ENCODE measurements at regions not wholly inside any gene's neighbourhood (a gene's known extent, or its start where the extent isn't known, plus 50 kb on each side); places are given as distances from the start of the nearest gene placed in this dataset.

GRCh38 chr5:87190041-87190440 lies 77.6 kb upstream of the RASA1 start:
- H3K4me1 ChIP-seq (ENCODE audit: insufficient read depth, low read length, severe bottlenecking) = no peaks in the 10 kb centered on the region
- no peaks in the 10 kb centered on the region for H4K20me1 ChIP-seq (ENCODE audit: insufficient read depth, low read length)
- H3K4me2 ChIP-seq (ENCODE audit: low read length) = no peak overlapping the region
- no peaks in the 10 kb centered on the region for H3K9me2 ChIP-seq (ENCODE audit: low read depth, low read length)
- no peaks in the 10 kb centered on the region for H3F3A ChIP-seq (ENCODE audit: insufficient read depth, low read length)
- no peaks in the 10 kb centered on the region for H3K36me3 ChIP-seq (ENCODE audit: insufficient read depth, low read length)
- H3K9me3 ChIP-seq (ENCODE audit: low read length) = no peaks in the 10 kb centered on the region
- no peaks in the 10 kb centered on the region for H3K27me3 ChIP-seq (ENCODE audit: insufficient read depth, low read length)
- no peak overlapping the region for H3K4me3 ChIP-seq (ENCODE audit: low read depth, low read length, poor library complexity, severe bottlenecking)
- no peak overlapping the region for H3K9ac ChIP-seq (ENCODE audit: low read length)
- no peak overlapping the region for H2AFZ ChIP-seq (ENCODE audit: low read length)
- TF ChIP-seq CTCF (IDR thresholded peaks at IDR 0.05; ENCODE audit: low read length) (no peak), EZH2 (IDR thresholded peaks at IDR 0.05; ENCODE audit: borderline replicate concordance, low read length) (no peak)
- H3K27ac ChIP-seq (ENCODE audit: low read depth, low read length, poor library complexity, severe bottlenecking) = no peak overlapping the region
- no peaks in the 10 kb centered on the region for H3K79me2 ChIP-seq (ENCODE audit: insufficient read depth, low read length)

GRCh38 chr5:87190687-87191086 lies 77.0 kb upstream of the RASA1 start:
- Histone ChIP-seq H3F3A (ENCODE audit: insufficient read depth, low read length) (no peaks in the 10 kb centered on the region), H3K9me3 (ENCODE audit: low read length) (no peaks in the 10 kb centered on the region), H3K36me3 (ENCODE audit: insufficient read depth, low read length) (no peaks in the 10 kb centered on the region), H3K4me2 (ENCODE audit: low read length) (no peak overlapping the region), H2AFZ (ENCODE audit: low read length) (no peak overlapping the region), H3K79me2 (ENCODE audit: insufficient read depth, low read length) (no peaks in the 10 kb centered on the region), H3K4me1 (ENCODE audit: insufficient read depth, low read length, severe bottlenecking) (no peaks in the 10 kb centered on the region), H3K27me3 (ENCODE audit: insufficient read depth, low read length) (no peaks in the 10 kb centered on the region), H4K20me1 (ENCODE audit: insufficient read depth, low read length) (no peaks in the 10 kb centered on the region), H3K9me2 (ENCODE audit: low read depth, low read length) (no peaks in the 10 kb centered on the region), H3K9ac (ENCODE audit: low read length) (no peak overlapping the region), H3K27ac (ENCODE audit: low read depth, low read length, poor library complexity, severe bottlenecking) (no peak overlapping the region), H3K4me3 (ENCODE audit: low read depth, low read length, poor library complexity, severe bottlenecking) (no peak overlapping the region)
- TF ChIP-seq EZH2 (IDR thresholded peaks at IDR 0.05; ENCODE audit: borderline replicate concordance, low read length) (no peak), CTCF (IDR thresholded peaks at IDR 0.05; ENCODE audit: low read length) (no peak)

- Histone ChIP-seq H3K4me2 (ENCODE audit: low read length) (no peak overlapping the region), H3K79me2 (ENCODE audit: insufficient read depth, low read length) (no peaks in the 10 kb centered on the region), H3F3A (ENCODE audit: insufficient read depth, low read length) (no peaks in the 10 kb centered on the region), H3K27me3 (ENCODE audit: insufficient read depth, low read length) (no peaks in the 10 kb centered on the region), H3K27ac (ENCODE audit: low read depth, low read length, poor library complexity, severe bottlenecking) (no peak overlapping the region), H3K4me1 (ENCODE audit: insufficient read depth, low read length, severe bottlenecking) (no peaks in the 10 kb centered on the region), H4K20me1 (ENCODE audit: insufficient read depth, low read length) (no peaks in the 10 kb centered on the region), H3K9ac (ENCODE audit: low read length) (no peak overlapping the region), H3K9me2 (ENCODE audit: low read depth, low read length) (no peaks in the 10 kb centered on the region), H3K36me3 (ENCODE audit: insufficient read depth, low read length) (no peaks in the 10 kb centered on the region), H3K4me3 (ENCODE audit: low read depth, low read length, poor library complexity, severe bottlenecking) (no peak overlapping the region), H2AFZ (ENCODE audit: low read length) (no peak overlapping the region), H3K9me3 (ENCODE audit: low read length) (no peaks in the 10 kb centered on the region)
- no peak for TF ChIP-seq CTCF (IDR thresholded peaks at IDR 0.05; ENCODE audit: low read length)
- TF ChIP-seq EZH2 (IDR thresholded peaks at IDR 0.05; ENCODE audit: borderline replicate concordance, low read length) = no peak
Measured at GRCh38 chr5:87191645-87192044, 76.0 kb upstream of the RASA1 start.
